HCT116 (cell line): ENCODE measurements at regions not wholly inside any gene's neighbourhood (a gene's known extent, or its start where the extent isn't known, plus 50 kb on each side); places are given as distances from the start of the nearest gene placed in this dataset.
"Not testable (repeated sequence)": the region's sequence is repeated elsewhere in the genome, so short reads cannot be mapped to it uniquely, and the experiment has no call there.

Experiments used
- ATAC-seq: fragments of 200-7000 bp; cut with Tn5 transposase; 2 replicates; pipeline ENCODE4 v1.9.1; 2020; ENCODE audit warnings: mild to moderate bottlenecking, moderate library complexity
- BruUV-seq: library from RNA; stranded (reverse); fragments of 400-500 nt; replicated peaks from 2 replicates; lab custom pipeline; 2021; lab: Mats Ljungman, UMichigan
- CTCF ChIA-PET: fragments of 300-600 bp; sonication (Branson Sonifier 250); formaldehyde crosslinking; loops from one replicate; lab custom pipeline; 2021; ENCODE audit warnings: antibody characterized with exemption; lab: Charles Lee
- POLR2A ChIA-PET: fragments of 300-600, 350-600 bp; sonication (Branson Sonifier 250); formaldehyde crosslinking; loops from one replicate; lab custom pipeline; 2021; ENCODE audit warnings: antibody characterized with exemption; lab: Charles Lee
- RAD21 ChIA-PET, 2 experiments: fragments of 300-600 bp; sonication (Branson Sonifier 250); formaldehyde crosslinking; loops; one replicate each; lab custom pipeline; 2023; ENCODE audit warnings: low total read pairs in 2 of 2; ENCODE audit not compliant: uncharacterized antibody in 2 of 2, unreplicated experiment in 2 of 2, low non-redundant PET in 1 of 2; lab: Charles Lee
- DNase-seq: peaks from one replicate; pipeline ENCODE4 v3.0.0-alpha.2; 2010; ENCODE audit warnings: low read depth, low spot score
- H2AFZ ChIP-seq: fragments of 200-600 bp; shearing (Covaris generic), sonication (generic); 2 replicates; pipeline ENCODE4 v1.6.1; 2017; ENCODE audit warnings: low read depth, mixed run types, mixed read lengths, antibody characterized with exemption, low read length; ENCODE audit not compliant: poor library complexity, severe bottlenecking
- H3K27ac ChIP-seq: 2 replicates; pipeline ENCODE4 v1.5.1; 2012; ENCODE audit warnings: low read depth, low read length
- H3K27me3 ChIP-seq: fragments of 200-600 bp; sonication (generic); 2 replicates; pipeline ENCODE4 v1.6.1; 2016; ENCODE audit warnings: mixed run types, low read length, mixed read lengths; ENCODE audit not compliant: insufficient read depth
- H3K36me3 ChIP-seq, 2 experiments: fragments of 200-500 bp in 1 of 2; fragments of 200-600 bp in 1 of 2; sonication (Bioruptor generic) in 1 of 2; sonication (generic) in 1 of 2; 2 replicates each; pipeline versions ENCODE4 v1.5.1 to v1.6.1; 2014 to 2016; ENCODE audit warnings: low read length in 2 of 2, inconsistent platforms in 1 of 2, mixed read lengths in 1 of 2, mixed run types in 1 of 2; ENCODE audit not compliant: insufficient read depth in 2 of 2, control insufficient read depth in 1 of 2
- H3K4me1 ChIP-seq, 2 experiments: fragments of 200-600 bp in 1 of 2; sonication (generic) in 1 of 2; 2 replicates each; pipeline versions ENCODE4 v1.5.1 to v1.6.1; 2012 to 2017; ENCODE audit warnings: low read length in 2 of 2, inconsistent platforms in 1 of 2, mild to moderate bottlenecking in 1 of 2, mixed read lengths in 1 of 2, mixed run types in 1 of 2, moderate library complexity in 1 of 2; ENCODE audit not compliant: insufficient read depth in 2 of 2, control insufficient read depth in 1 of 2
- H3K4me2 ChIP-seq: fragments of 200-600 bp; sonication (generic); 2 replicates; pipeline ENCODE4 v1.6.1; 2017; ENCODE audit warnings: mixed run types, low read length, mixed read lengths
- H3K4me3 ChIP-seq, 2 experiments: fragments of 200-600 bp in 1 of 2; sonication (generic) in 1 of 2; replicated peaks in 1 of 2; 2 replicates each; pipeline ENCODE4 v1.5.1; 2011 to 2016; ENCODE audit warnings: low read length in 2 of 2, control low read depth in 1 of 2, low read depth in 1 of 2, mild to moderate bottlenecking in 1 of 2, mixed read lengths in 1 of 2, mixed run types in 1 of 2
- H3K79me2 ChIP-seq: fragments of 200-600 bp; sonication (generic); 2 replicates; pipeline ENCODE4 v1.6.1; 2017; ENCODE audit warnings: mild to moderate bottlenecking, mixed run types, low read length, moderate library complexity, mixed read lengths; ENCODE audit not compliant: insufficient read depth
- H3K9ac ChIP-seq: fragments of 200-600 bp; sonication (generic); 2 replicates; pipeline ENCODE4 v1.6.1; 2016; ENCODE audit warnings: low read length, mixed read lengths
- H3K9me2 ChIP-seq: fragments of 200-600 bp; sonication (generic), shearing (Covaris generic); 2 replicates; pipeline ENCODE4 v1.6.1; 2017; ENCODE audit warnings: mixed run types, mild to moderate bottlenecking, moderate library complexity; ENCODE audit not compliant: insufficient read depth
- H3K9me3 ChIP-seq, 2 experiments: fragments of 200-500 bp in 1 of 2; fragments of 200-600 bp in 1 of 2; sonication (Bioruptor generic) in 1 of 2; sonication (generic) in 1 of 2; 2 replicates each; pipeline ENCODE4 v1.6.1; 2014 to 2017; ENCODE audit warnings: low read length in 2 of 2, mixed read lengths in 2 of 2, inconsistent platforms in 1 of 2, low read depth in 1 of 2, mild to moderate bottlenecking in 1 of 2, mixed run types in 1 of 2, moderate library complexity in 1 of 2; ENCODE audit not compliant: control insufficient read depth in 1 of 2, insufficient read depth in 1 of 2
- H4K20me1 ChIP-seq: fragments of 200-600 bp; sonication (generic), shearing (Covaris generic); 2 replicates; pipeline ENCODE4 v1.6.1; 2017; ENCODE audit warnings: mixed run types, mild to moderate bottlenecking, moderate library complexity; ENCODE audit not compliant: insufficient read depth
- CBX3 ChIP-seq: IDR thresholded peaks from 2 replicates; pipeline ENCODE4 v1.6.1; 2012; ENCODE audit warnings: low read depth
- CTCF ChIP-seq, 3 experiments: fragments of 200-600 bp in 1 of 3; sonication (generic) in 1 of 3; IDR thresholded peaks in 2 of 3; conservative IDR thresholded peaks in 1 of 3; 2 replicates each; pipeline ENCODE4 v1.5.1; 2012 to 2017; ENCODE audit warnings: low read depth in 2 of 3, low read length in 2 of 3, antibody characterized with exemption in 1 of 3, borderline replicate concordance in 1 of 3, control low read depth in 1 of 3, mild to moderate bottlenecking in 1 of 3, mixed read lengths in 1 of 3, mixed run types in 1 of 3, moderate library complexity in 1 of 3; ENCODE audit not compliant: insufficient read depth in 1 of 3
- ELF1 ChIP-seq: IDR thresholded peaks from 2 replicates; pipeline ENCODE4 v1.6.1; 2012; ENCODE audit warnings: low read depth, borderline replicate concordance
- EZH2 ChIP-seq: fragments of 200-600 bp; sonication (generic); IDR thresholded peaks from 2 replicates; pipeline ENCODE4 v1.6.1; 2017; ENCODE audit warnings: antibody characterized with exemption, mixed run types
- EZH2phosphoT487 ChIP-seq: fragments of 200-600 bp; IDR thresholded peaks from 2 replicates; pipeline ENCODE4 v1.6.1; 2018; ENCODE audit warnings: antibody characterized with exemption, borderline replicate concordance
- FOSL1 ChIP-seq: IDR thresholded peaks from 2 replicates; pipeline ENCODE4 v1.6.1; 2012; ENCODE audit warnings: low read depth
- MAX ChIP-seq: IDR thresholded peaks from 2 replicates; pipeline ENCODE4 v1.6.1; 2012
- POLR2AphosphoS5 ChIP-seq: IDR thresholded peaks from 2 replicates; pipeline ENCODE4 v1.6.1; 2011; ENCODE audit warnings: mild to moderate bottlenecking, low read depth, low read length, moderate library complexity
- REST ChIP-seq: IDR thresholded peaks from 2 replicates; pipeline ENCODE4 v1.6.1; 2012; ENCODE audit warnings: low read depth
- SP1 ChIP-seq: IDR thresholded peaks from 2 replicates; pipeline ENCODE4 v1.6.1; 2012; ENCODE audit warnings: low read depth
- ZBTB33 ChIP-seq: IDR thresholded peaks from 2 replicates; pipeline ENCODE4 v1.6.1; 2011; ENCODE audit warnings: mild to moderate bottlenecking, low read length, moderate library complexity; ENCODE audit not compliant: insufficient replicate concordance; ENCODE audit errors: extremely low read depth
- ZFX ChIP-seq: fragments of 450-650 bp; IDR thresholded peaks from 2 replicates; pipeline ENCODE4 v1.6.1; 2017
- intact Hi-C: fragments of 100-400 bp; cut with micrococcal nuclease; formaldehyde crosslinking; loops from 2 replicates; pipeline ENCODE4 v1.10.0; 2022

- ChIA-PET CTCF (interaction anchor here (0.9 to 1.9 kb wide), 4 partner anchors 9 to 598 kb away, joined by 3 to 4 read pairs (median 3); no protein-coding TSS in a partner anchor), POLR2A (interaction anchor here (0.7 kb wide), 1 partner anchor 268 kb away, joined by 3 read pairs; no protein-coding TSS in a partner anchor)
- H3K27me3 ChIP-seq, RAD21 ChIA-PET, BruUV-seq, H2AFZ ChIP-seq, H3K79me2 ChIP-seq, H3K9ac ChIP-seq, H3K9me2 ChIP-seq, H3K4me2 ChIP-seq, DNase-seq, H3K36me3 ChIP-seq, H3K27ac ChIP-seq, H4K20me1 ChIP-seq, H3K4me3 ChIP-seq, H3K9me3 ChIP-seq: not testable (repeated sequence)
- peaks cover 16 to 18% of the 10 kb centered on the region in 2 experiments for H3K4me1 ChIP-seq
- intact Hi-C loops: loop anchor here (10.0 kb wide), 1 partner anchor 762 kb away; no protein-coding TSS in a partner anchor
- ATAC-seq: 0 out of 2 replicates have a peak, but pooled peaks have one; percentile 4
Observed at GRCh38 chr6:119726912-119727311, 377.4 kb upstream of the MAN1A1 start.

- H3K4me2 ChIP-seq: no peak overlapping the region
- H3K79me2 ChIP-seq: no peaks in the 10 kb centered on the region
- ChIA-PET CTCF (no interaction called here), RAD21 (no interaction called here), POLR2A (interaction anchor here (0.7 kb wide), 1 partner anchor 267 kb away, joined by 3 read pairs; no protein-coding TSS in a partner anchor)
- H3K4me1 ChIP-seq: peaks cover 16 to 18% of the 10 kb centered on the region in 2 experiments
- H3K9me3 ChIP-seq: no peaks in the 10 kb centered on the region
- H3K9me2 ChIP-seq: no peaks in the 10 kb centered on the region
- no peaks in the 10 kb centered on the region for H3K27me3 ChIP-seq
- ATAC-seq (no peak), DNase-seq (no peak)
- H3K9ac ChIP-seq: no peak overlapping the region
- no peaks in the 10 kb centered on the region for H3K36me3 ChIP-seq
- peak overlapping the region; percentile 29 for H2AFZ ChIP-seq
- intact Hi-C loops: loop anchor here (10.0 kb wide), 1 partner anchor 761 kb away; no protein-coding TSS in a partner anchor
- no peak overlapping the region for H3K27ac ChIP-seq
- H3K4me3 ChIP-seq: no peak overlapping the region
- H4K20me1 ChIP-seq: no peaks in the 10 kb centered on the region
- no TSS peak for BruUV-seq
- TF ChIP-seq CTCF (IDR thresholded peaks at IDR 0.05 in 2 of 3, conservative IDR thresholded peaks at IDR 0.05 in 1 of 3; ENCODE audit: borderline replicate concordance in 1 of 3, insufficient read depth in 1 of 3, low read depth in 2 of 3, low read length in 2 of 3) (no peak), EZH2phosphoT487 (no peak), REST (no peak), ZFX (no peak), ELF1 (no peak), SP1 (no peak), CBX3 (no peak), FOSL1 (no peak), ZBTB33 (no peak), MAX (no peak), POLR2AphosphoS5 (no peak), EZH2 (no peak)
Observed at GRCh38 chr6:119726086-119726485, 376.5 kb upstream of the MAN1A1 start.
